Natural killer cell treated with Interleukin-12 subunit alpha and Interleukin-12 subunit beta and Interleukin-15 and Interleukin-18, amount 100 ng/mL, for 72 hours (primary cell): ENCODE measurements at regions not wholly inside any gene's neighbourhood (a gene's known extent, or its start where the extent isn't known, plus 50 kb on each side); places are given as distances from the start of the nearest gene placed in this dataset.

ENCODE experiments used
- ATAC-seq, 2 donors: fragments of 150-1000 bp; cut with Tn5 transposase in 1 of 2; sonication (Bioruptor Pico), chemical (Tn5 transposase) in 1 of 2; 2 replicates each; pipeline ENCODE4 v1.10.0; 2021
- DNase-seq: peaks from one replicate; pipeline ENCODE4 v3.0.0; 2022; ENCODE audit warnings: low spot score
- H3K27ac Mint-ChIP-seq, 2 donors: 1 replicate in 1 of 2; 2 replicates in 1 of 2; pipeline ENCODE4 v1.8.0; 2022; ENCODE audit warnings: mixed read lengths in 2 of 2, mild to moderate bottlenecking in 1 of 2, moderate library complexity in 1 of 2
- H3K27me3 Mint-ChIP-seq, 2 donors: 1 replicate in 1 of 2; 2 replicates in 1 of 2; pipeline ENCODE4 v1.8.0; 2022; ENCODE audit warnings: mixed read lengths in 2 of 2
- H3K36me3 Mint-ChIP-seq: one replicate; pipeline ENCODE4 v1.8.0; 2022; ENCODE audit warnings: mixed read lengths
- H3K4me1 Mint-ChIP-seq, 2 donors: 1 replicate in 1 of 2; 2 replicates in 1 of 2; pipeline ENCODE4 v1.8.0; 2022; ENCODE audit warnings: low read depth in 2 of 2, mixed read lengths in 2 of 2, mild to moderate bottlenecking in 1 of 2
- H3K4me3 Mint-ChIP-seq: one replicate; pipeline ENCODE4 v1.8.0; 2022; ENCODE audit warnings: mixed read lengths
- H3K9me3 Mint-ChIP-seq: 2 replicates; pipeline ENCODE4 v1.8.0; 2022; ENCODE audit warnings: mixed read lengths

- Mint-ChIP-seq H3K4me1 (no peaks in the 10 kb centered on the region), H3K27ac (no peak overlapping the region), H3K9me3 (no peaks in the 10 kb centered on the region), H3K4me3 (no peak overlapping the region), H3K36me3 (no peaks in the 10 kb centered on the region), H3K27me3 (no peaks in the 10 kb centered on the region)
- ATAC-seq (no peak), DNase-seq (no peak)
Measured at GRCh38 chr13:59360916-59361315, 802.8 kb downstream of the DIAPH3 start.

DNA sequence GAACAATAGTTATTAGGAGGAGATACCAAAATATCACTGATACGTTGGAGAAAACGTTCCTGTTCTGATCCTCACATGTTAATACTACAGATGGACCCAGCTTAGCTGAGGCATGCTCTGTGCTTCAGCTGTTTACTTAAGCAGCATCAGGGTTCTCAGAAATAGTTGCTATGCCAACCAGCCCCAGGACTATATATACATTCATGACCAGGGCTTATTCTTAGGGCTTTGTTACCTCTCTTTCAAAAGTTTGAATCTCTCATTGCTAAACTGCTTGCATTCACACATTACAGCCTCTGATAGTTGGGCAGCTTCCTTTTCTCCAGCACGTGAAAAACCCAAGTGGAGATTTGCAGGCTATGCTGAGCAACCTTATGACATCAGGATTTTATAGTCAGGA is 800.4 kb downstream of the DIAPH3 start:
- H3K9me3 Mint-ChIP-seq: no peaks in the 10 kb centered on the region
- DNase-seq (no peak), ATAC-seq (no peak)
- no peaks in the 10 kb centered on the region for H3K36me3 Mint-ChIP-seq
- H3K27me3 Mint-ChIP-seq: no peaks in the 10 kb centered on the region
- no peak overlapping the region for H3K27ac Mint-ChIP-seq
- H3K4me1 Mint-ChIP-seq: no peaks in the 10 kb centered on the region
- no peak overlapping the region for H3K4me3 Mint-ChIP-seq

DNA sequence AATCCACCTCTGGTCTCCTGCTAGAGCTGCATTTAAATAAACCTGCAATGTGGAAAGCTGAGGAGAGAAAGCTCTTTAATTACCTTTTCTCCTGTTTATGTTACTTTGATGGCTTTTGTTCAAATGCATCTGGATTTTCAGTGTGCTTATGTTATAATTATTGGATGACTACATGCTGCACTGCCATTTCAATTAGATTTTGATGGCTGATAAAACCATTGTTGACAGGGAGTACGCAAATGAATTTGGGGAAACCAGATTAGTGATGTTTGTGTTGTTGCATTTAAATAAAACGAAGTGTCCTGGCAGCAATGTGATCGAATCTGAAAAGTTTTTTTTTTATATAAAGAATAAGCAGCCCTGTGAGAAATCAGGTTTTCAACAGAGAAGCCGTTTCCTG is 799.8 kb downstream of the DIAPH3 start:
- DNase-seq (no peak), ATAC-seq (no peak)
- Mint-ChIP-seq H3K9me3 (no peaks in the 10 kb centered on the region), H3K4me1 (no peaks in the 10 kb centered on the region), H3K27ac (no peak overlapping the region), H3K27me3 (peaks cover 3 to 6% of the 10 kb centered on the region in 2 donors), H3K4me3 (no peak overlapping the region), H3K36me3 (no peaks in the 10 kb centered on the region)

- DNase-seq (no peak), ATAC-seq (no peak)
- Mint-ChIP-seq H3K4me1 (no peaks in the 10 kb centered on the region), H3K9me3 (no peaks in the 10 kb centered on the region), H3K36me3 (no peaks in the 10 kb centered on the region), H3K27me3 (peaks cover 3 to 7% of the 10 kb centered on the region in 2 donors), H3K4me3 (no peak overlapping the region), H3K27ac (no peak overlapping the region)
Measured at GRCh38 chr13:59364641-59365085, 799.1 kb downstream of the DIAPH3 start.

DNA sequence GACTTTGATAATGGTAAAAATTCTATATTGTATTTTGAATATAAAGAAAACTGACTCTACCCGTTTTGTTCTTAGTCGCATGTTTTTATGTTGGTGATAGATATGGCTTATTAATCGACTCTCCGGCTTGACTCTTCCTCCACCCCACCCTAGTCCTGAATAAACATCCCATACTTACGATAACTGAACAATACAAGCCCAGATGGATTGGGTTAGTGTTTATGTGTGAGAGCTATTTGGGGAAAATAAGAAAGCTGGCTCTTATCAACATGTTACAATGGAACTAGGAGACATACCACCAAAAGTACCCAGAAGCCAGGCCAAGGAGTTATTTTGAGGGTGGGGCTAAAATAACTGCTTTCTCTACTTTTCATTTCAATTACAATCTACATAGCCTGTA is 796.3 kb downstream of the DIAPH3 start:
- Mint-ChIP-seq H3K4me1 (no peaks in the 10 kb centered on the region), H3K9me3 (no peaks in the 10 kb centered on the region), H3K36me3 (no peaks in the 10 kb centered on the region), H3K27ac (no peak overlapping the region), H3K27me3 (peaks cover 3 to 7% of the 10 kb centered on the region in 2 donors), H3K4me3 (no peak overlapping the region)
- no peak for DNase-seq
- ATAC-seq: no peak

DNA sequence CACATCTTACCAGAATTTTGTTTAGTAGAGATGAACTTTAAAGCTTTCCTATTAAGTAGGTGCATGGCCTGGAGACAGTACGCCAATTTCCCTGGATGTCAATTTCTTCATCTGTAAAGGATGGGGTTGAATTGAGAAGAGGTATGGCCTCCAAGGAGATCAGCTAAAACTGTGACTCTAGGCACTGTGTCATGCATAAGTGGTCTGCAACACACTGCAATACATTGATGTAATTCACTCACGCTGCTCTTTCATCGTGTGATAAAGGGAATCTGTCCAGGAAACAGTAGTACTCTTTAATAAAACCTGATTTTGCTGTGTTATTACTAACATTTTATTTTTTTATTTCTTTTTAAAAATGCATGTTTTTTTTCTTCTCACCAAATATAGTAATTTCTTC is 795.8 kb downstream of the DIAPH3 start:
- H3K4me3 Mint-ChIP-seq: no peak overlapping the region
- H3K36me3 Mint-ChIP-seq: no peaks in the 10 kb centered on the region
- no peaks in the 10 kb centered on the region for H3K4me1 Mint-ChIP-seq
- no peak overlapping the region for H3K27ac Mint-ChIP-seq
- no peak for ATAC-seq
- no peaks in the 10 kb centered on the region for H3K9me3 Mint-ChIP-seq
- DNase-seq: no peak
- peaks cover 3 to 7% of the 10 kb centered on the region in 2 donors for H3K27me3 Mint-ChIP-seq

- H3K4me1 Mint-ChIP-seq: no peaks in the 10 kb centered on the region
- no peaks in the 10 kb centered on the region for H3K9me3 Mint-ChIP-seq
- H3K27ac Mint-ChIP-seq: no peak overlapping the region
- ATAC-seq: no peak
- H3K4me3 Mint-ChIP-seq: no peak overlapping the region
- DNase-seq: no peak
- peaks cover 3 to 8% of the 10 kb centered on the region in 2 donors for H3K27me3 Mint-ChIP-seq
- H3K36me3 Mint-ChIP-seq: no peaks in the 10 kb centered on the region
Measured at GRCh38 chr13:59368693-59369092, 795.0 kb downstream of the DIAPH3 start.

- Mint-ChIP-seq H3K4me3 (no peak overlapping the region), H3K27me3 (peaks cover 6 to 18% of the 10 kb centered on the region in 2 donors), H3K27ac (no peak overlapping the region), H3K4me1 (no peaks in the 10 kb centered on the region), H3K9me3 (no peaks in the 10 kb centered on the region), H3K36me3 (no peaks in the 10 kb centered on the region)
- ATAC-seq (peak in 1 of 2 donors; percentile 36), DNase-seq (no peak)
Measured at GRCh38 chr13:59371229-59371628, 792.5 kb downstream of the DIAPH3 start.

DNA sequence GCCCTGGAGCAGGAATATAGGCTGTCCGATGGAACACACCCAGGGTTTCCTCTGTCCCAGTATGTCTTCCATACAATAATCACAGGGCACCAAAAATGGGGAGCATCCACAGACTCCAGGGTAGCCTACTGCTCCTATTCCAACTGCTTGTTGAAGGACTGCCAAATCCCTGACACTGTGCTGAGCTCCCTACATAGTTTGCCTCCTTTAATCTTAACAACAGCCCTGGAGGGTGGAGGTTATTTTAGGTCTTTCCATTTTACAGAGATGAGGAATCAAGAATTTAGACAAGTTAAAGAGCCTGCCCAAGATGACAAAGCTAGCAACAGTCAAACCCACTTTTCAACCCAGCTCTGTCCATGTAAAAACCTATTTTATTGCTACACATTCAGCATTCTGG is 790.4 kb downstream of the DIAPH3 start:
- H3K27ac Mint-ChIP-seq: no peak overlapping the region
- ATAC-seq: no peak
- H3K9me3 Mint-ChIP-seq: peaks cover 3% of the 10 kb centered on the region
- DNase-seq: no peak
- no peak overlapping the region for H3K4me3 Mint-ChIP-seq
- H3K4me1 Mint-ChIP-seq: no peaks in the 10 kb centered on the region
- peaks cover 3% of the 10 kb centered on the region for H3K36me3 Mint-ChIP-seq
- H3K27me3 Mint-ChIP-seq: peaks cover 12 to 23% of the 10 kb centered on the region in 2 donors

- no peak for DNase-seq
- H3K4me3 Mint-ChIP-seq: no peak overlapping the region
- peaks cover 4% of the 10 kb centered on the region for H3K36me3 Mint-ChIP-seq
- peaks cover 13 to 17% of the 10 kb centered on the region in 2 donors for H3K27me3 Mint-ChIP-seq
- H3K4me1 Mint-ChIP-seq: no peaks in the 10 kb centered on the region
- peaks cover 6% of the 10 kb centered on the region for H3K9me3 Mint-ChIP-seq
- H3K27ac Mint-ChIP-seq: no peak overlapping the region
- ATAC-seq: no peak
Measured at GRCh38 chr13:59374691-59375090, 789.0 kb downstream of the DIAPH3 start.

DNA sequence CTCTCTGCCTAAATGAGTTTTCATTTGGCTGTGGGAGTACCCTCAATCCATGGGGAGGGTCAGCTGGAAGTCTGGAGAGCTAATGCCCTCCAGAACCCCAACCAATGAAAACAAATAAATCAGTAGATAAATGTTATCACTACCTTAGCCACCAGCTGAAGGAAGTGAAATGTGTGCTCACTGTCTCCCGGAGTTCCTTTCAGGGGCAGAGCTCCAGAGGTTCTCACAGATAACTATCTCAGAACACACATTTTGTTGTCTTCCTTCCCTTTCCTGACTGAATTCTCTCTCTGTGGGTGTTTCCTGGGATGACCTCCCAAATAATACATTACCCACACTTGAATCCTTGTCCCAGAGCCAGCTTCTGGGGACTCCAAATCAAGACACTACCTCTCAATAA is 779.6 kb downstream of the DIAPH3 start:
- peaks cover 7% of the 10 kb centered on the region for H3K9me3 Mint-ChIP-seq
- peaks cover 14 to 32% of the 10 kb centered on the region in 2 donors for H3K27me3 Mint-ChIP-seq
- no peaks in the 10 kb centered on the region for H3K36me3 Mint-ChIP-seq
- no peak for DNase-seq
- H3K4me3 Mint-ChIP-seq: no peak overlapping the region
- no peaks in the 10 kb centered on the region for H3K4me1 Mint-ChIP-seq
- no peak overlapping the region for H3K27ac Mint-ChIP-seq
- ATAC-seq: no peak

DNA sequence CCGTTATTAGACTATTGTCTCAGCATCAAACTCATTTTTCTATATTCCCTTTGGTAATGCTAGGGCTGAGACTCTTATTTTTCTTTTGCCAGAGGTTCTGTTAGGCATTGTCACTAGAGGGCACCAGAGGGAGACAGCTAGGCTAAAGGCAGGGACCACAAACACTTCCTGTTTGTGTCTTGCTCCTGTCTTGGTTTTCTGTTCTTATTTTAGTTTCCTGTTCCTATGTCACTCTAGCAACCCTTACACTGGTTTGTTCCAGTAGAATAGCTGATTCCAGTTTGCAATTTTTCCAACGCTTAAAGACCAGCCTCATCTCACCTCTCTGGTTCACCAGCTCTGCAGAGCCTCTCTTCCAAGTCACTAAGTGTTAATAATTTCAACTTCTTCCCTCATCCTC is 772.0 kb downstream of the DIAPH3 start:
- peak; percentile 64 for DNase-seq

GRCh38 chr13:59392328-59392727 is 771.4 kb downstream of the DIAPH3 start:
- no peak overlapping the region for H3K27ac Mint-ChIP-seq
- peaks cover 16% of the 10 kb centered on the region in 2 donors for H3K27me3 Mint-ChIP-seq
- no peak for DNase-seq
- H3K36me3 Mint-ChIP-seq: no peaks in the 10 kb centered on the region
- ATAC-seq: no peak
- H3K4me1 Mint-ChIP-seq: no peaks in the 10 kb centered on the region
- H3K9me3 Mint-ChIP-seq: no peaks in the 10 kb centered on the region
- no peak overlapping the region for H3K4me3 Mint-ChIP-seq

More for the DNA sequence above, 772.0 kb downstream of the DIAPH3 start:
- Mint-ChIP-seq H3K36me3 (no peaks in the 10 kb centered on the region), H3K27me3 (peaks cover 17 to 20% of the 10 kb centered on the region in 2 donors), H3K9me3 (no peaks in the 10 kb centered on the region), H3K4me3 (no peak overlapping the region), H3K4me1 (no peaks in the 10 kb centered on the region), H3K27ac (no peak overlapping the region)
- ATAC-seq: peak; percentile 76

- ATAC-seq (no peak), DNase-seq (no peak)
- Mint-ChIP-seq H3K27ac (no peak overlapping the region), H3K4me1 (no peaks in the 10 kb centered on the region), H3K4me3 (no peak overlapping the region), H3K36me3 (no peaks in the 10 kb centered on the region), H3K27me3 (peaks cover 0 to 11% of the 10 kb centered on the region in 2 donors), H3K9me3 (no peaks in the 10 kb centered on the region)
Measured at GRCh38 chr13:59394496-59394895, 769.2 kb downstream of the DIAPH3 start.

DNA sequence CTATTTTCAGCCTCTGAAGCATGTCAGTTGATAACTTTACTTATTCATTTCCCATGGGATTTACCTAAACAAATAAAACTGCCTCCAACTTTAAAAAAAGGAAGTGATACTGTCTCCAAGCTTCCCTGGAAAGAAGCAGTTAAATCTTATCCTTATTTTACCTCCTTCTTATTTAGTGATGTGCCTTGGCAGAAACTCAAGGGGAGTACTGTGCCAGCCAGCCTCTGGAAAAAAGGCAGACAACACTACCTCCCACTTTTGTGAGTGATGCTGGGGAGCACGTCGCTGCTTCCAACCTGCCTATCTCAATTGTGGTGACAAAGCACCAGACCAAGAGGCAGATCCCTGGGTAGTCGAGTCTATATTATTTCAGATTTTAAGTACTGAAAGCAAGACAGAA is 765.6 kb downstream of the DIAPH3 start:
- no peak overlapping the region for H3K27ac Mint-ChIP-seq
- H3K9me3 Mint-ChIP-seq: no peaks in the 10 kb centered on the region
- DNase-seq (no peak), ATAC-seq (no peak)
- H3K4me1 Mint-ChIP-seq: no peaks in the 10 kb centered on the region
- no peak overlapping the region for H3K4me3 Mint-ChIP-seq
- H3K36me3 Mint-ChIP-seq: no peaks in the 10 kb centered on the region
- peaks cover 0 to 12% of the 10 kb centered on the region in 2 donors for H3K27me3 Mint-ChIP-seq
